ENCODE measurements at regions not wholly inside any gene's neighbourhood (a gene's known extent, or its start where the extent isn't known, plus 50 kb on each side); places are given as distances from the start of the nearest gene placed in this dataset.

DNA sequence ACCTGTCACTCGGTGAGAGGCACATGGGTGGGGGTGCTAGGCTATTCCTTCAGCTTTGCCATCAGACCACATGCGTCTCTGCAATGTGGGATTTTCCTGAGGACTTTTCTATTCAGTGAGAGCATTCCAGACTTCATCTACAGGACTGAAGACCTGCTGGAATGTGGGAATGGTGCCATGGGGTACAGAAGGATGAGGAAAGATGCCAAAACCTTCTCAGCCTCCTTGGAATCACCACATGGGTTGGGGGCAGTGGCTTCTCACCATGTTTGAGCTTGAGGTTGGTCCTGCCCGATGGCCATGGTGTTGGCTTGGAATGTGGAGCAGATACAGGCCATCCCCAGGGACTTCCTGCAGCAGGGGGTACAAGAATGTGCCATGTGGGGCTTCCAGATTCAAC is 80.9 kb upstream of the KLF13 start:
- Histone ChIP-seq H3K4me1 (no peaks in the 10 kb centered on the region), H3K36me3 (no peaks in the 10 kb centered on the region), H3K27ac (no peak overlapping the region), H3K9me3 (no peaks in the 10 kb centered on the region), H3K4me3 (no peak overlapping the region), H3K27me3 (no peaks in the 10 kb centered on the region)
- DNase-seq (ENCODE audit: extremely low spot score in 2 of 2): no peak
- intact Hi-C loops (cut with DNase I): no loop called here
- TF ChIP-seq, protein P1, sequence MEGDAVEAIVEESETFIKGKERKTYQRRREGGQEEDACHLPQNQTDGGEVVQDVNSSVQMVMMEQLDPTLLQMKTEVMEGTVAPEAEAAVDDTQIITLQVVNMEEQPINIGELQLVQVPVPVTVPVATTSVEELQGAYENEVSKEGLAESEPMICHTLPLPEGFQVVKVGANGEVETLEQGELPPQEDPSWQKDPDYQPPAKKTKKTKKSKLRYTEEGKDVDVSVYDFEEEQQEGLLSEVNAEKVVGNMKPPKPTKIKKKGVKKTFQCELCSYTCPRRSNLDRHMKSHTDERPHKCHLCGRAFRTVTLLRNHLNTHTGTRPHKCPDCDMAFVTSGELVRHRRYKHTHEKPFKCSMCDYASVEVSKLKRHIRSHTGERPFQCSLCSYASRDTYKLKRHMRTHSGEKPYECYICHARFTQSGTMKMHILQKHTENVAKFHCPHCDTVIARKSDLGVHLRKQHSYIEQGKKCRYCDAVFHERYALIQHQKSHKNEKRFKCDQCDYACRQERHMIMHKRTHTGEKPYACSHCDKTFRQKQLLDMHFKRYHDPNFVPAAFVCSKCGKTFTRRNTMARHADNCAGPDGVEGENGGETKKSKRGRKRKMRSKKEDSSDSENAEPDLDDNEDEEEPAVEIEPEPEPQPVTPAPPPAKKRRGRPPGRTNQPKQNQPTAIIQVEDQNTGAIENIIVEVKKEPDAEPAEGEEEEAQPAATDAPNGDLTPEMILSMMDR (IDR thresholded peaks at IDR 0.05): no peak
- TF ChIP-seq POLR2A (IDR thresholded peaks at IDR 0.05) (no peak), POLR2AphosphoS5 (IDR thresholded peaks at IDR 0.05; ENCODE audit: insufficient read depth in 1 of 2, low read depth in 1 of 2) (no peak)

DNA sequence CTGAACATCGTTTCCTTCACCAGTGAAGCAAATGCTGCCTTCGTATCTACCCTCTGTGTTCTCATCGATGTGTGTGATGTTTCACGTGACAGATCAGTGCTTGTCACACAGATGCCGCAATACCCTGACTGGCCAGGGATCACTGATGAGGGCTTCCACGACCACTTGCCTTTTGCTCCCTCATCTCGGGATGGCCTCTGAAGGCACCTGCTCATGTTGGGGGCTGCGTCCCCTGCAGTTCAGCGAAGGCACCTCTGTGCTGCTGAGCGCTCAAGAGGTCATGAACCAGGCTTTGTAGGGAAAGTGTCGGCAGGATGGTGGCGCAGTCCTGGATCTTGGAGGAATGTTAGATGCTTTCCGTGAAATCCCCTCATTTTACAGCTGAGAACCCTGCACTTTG is 79.2 kb upstream of the KLF13 start:
- H3K4me3 ChIP-seq: no peak overlapping the region
- H3K36me3 ChIP-seq: no peaks in the 10 kb centered on the region
- H3K27ac ChIP-seq: no peak overlapping the region
- H3K9me3 ChIP-seq: no peaks in the 10 kb centered on the region
- no peaks in the 10 kb centered on the region for H3K4me1 ChIP-seq
- no peak for DNase-seq (ENCODE audit: extremely low spot score in 2 of 2)
- TF ChIP-seq POLR2A (IDR thresholded peaks at IDR 0.05) (no peak), POLR2AphosphoS5 (IDR thresholded peaks at IDR 0.05; ENCODE audit: insufficient read depth in 1 of 2, low read depth in 1 of 2) (no peak)
- TF ChIP-seq, protein P1 (IDR thresholded peaks at IDR 0.05): no peak
- intact Hi-C loops (cut with DNase I): no loop called here
- no peaks in the 10 kb centered on the region for H3K27me3 ChIP-seq

DNA sequence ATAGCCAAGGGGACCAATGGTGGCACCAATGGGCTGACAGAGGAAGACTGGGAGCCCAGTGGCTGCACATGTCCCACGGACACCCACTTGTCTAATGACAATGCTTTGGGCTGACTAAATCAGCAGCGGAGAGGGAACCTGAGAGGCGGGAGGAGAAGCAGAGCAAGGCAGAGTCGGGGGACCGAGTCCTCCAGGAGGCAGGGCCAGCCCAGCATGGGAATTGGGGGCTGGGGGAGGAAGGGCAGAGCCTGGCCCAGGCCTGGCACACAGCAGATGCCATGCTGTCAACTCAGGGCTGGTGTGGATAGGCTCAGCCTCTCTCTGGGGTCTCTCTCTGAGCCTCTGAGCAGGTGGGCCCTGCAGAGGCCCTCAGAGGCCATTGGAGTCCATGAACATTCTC is 78.4 kb upstream of the KLF13 start:
- Histone ChIP-seq H3K27me3 (no peaks in the 10 kb centered on the region), H3K27ac (no peak overlapping the region), H3K4me3 (no peak overlapping the region), H3K4me1 (no peaks in the 10 kb centered on the region), H3K9me3 (no peaks in the 10 kb centered on the region), H3K36me3 (no peaks in the 10 kb centered on the region)
- no peak for DNase-seq (ENCODE audit: extremely low spot score in 2 of 2)
- no peak for TF ChIP-seq POLR2AphosphoS5 (IDR thresholded peaks at IDR 0.05; ENCODE audit: insufficient read depth in 1 of 2, low read depth in 1 of 2)
- TF ChIP-seq, protein P1 (IDR thresholded peaks at IDR 0.05): no peak
- intact Hi-C loops (cut with DNase I): no loop called here

DNA sequence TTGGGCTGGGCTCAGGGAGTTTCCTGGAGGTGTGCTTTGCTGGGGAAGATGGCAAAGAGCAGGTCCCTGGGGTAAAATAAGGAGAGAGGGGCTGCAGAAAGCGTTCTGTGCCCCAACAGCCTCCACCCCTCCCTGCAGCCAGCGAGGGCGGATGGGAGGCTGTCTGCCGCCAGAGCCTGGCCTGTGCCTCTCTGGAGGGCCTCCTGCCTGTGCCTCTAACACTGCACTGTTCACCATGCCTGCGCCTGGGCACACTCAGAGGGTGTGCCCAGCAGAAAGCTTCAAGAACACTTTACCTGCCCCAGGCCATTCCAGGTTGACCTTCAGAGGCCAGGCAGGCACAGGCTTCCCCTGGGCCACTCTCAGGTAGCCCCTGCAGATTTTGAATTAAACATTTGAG is 77.7 kb upstream of the KLF13 start:
- H3K36me3 ChIP-seq: no peaks in the 10 kb centered on the region
- H3K27me3 ChIP-seq: no peaks in the 10 kb centered on the region
- TF ChIP-seq POLR2A (IDR thresholded peaks at IDR 0.05) (no peak), POLR2AphosphoS5 (IDR thresholded peaks at IDR 0.05; ENCODE audit: insufficient read depth in 1 of 2, low read depth in 1 of 2) (no peak)
- TF ChIP-seq, protein P1 (IDR thresholded peaks at IDR 0.05): no peak
- intact Hi-C loops (cut with DNase I): no loop called here
- DNase-seq (ENCODE audit: extremely low spot score in 2 of 2): no peak
- H3K4me1 ChIP-seq: no peaks in the 10 kb centered on the region
- H3K27ac ChIP-seq: no peak overlapping the region
- no peaks in the 10 kb centered on the region for H3K9me3 ChIP-seq
- H3K4me3 ChIP-seq: no peak overlapping the region

DNA sequence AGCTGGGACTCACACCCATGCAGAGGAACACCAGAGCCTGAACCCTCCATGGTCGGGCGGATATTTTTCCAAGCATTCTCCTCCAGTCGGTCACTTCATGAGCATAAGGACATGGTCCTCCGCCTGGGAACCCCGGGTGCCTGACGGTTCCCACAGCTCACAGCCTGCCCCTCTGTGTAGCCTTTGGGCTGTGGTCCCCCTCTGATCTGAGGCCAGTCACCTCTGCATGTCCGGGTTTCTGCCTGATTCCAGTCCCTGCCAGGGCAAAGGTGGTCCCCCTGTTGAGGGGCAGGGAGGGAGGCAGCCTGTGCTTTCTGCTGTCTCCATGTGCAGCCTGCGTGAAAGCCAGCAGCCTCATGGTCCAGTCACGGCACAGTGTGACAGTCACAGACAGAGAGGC is 76.6 kb upstream of the KLF13 start:
- no peaks in the 10 kb centered on the region for H3K27me3 ChIP-seq
- H3K4me3 ChIP-seq: no peak overlapping the region
- intact Hi-C loops (cut with DNase I): no loop called here
- H3K36me3 ChIP-seq: no peaks in the 10 kb centered on the region
- H3K27ac ChIP-seq: no peak overlapping the region
- TF ChIP-seq, protein P1 (IDR thresholded peaks at IDR 0.05): no peak
- TF ChIP-seq POLR2AphosphoS5 (IDR thresholded peaks at IDR 0.05; ENCODE audit: insufficient read depth in 1 of 2, low read depth in 1 of 2): no peak
- no peak for TF ChIP-seq POLR2A (IDR thresholded peaks at IDR 0.05)
- no peak for DNase-seq (ENCODE audit: extremely low spot score in 2 of 2)
- no peaks in the 10 kb centered on the region for H3K4me1 ChIP-seq
- no peaks in the 10 kb centered on the region for H3K9me3 ChIP-seq
